ENCODE measurements at regions not wholly inside any gene's neighbourhood (a gene's known extent, or its start where the extent isn't known, plus 50 kb on each side); places are given as distances from the start of the nearest gene placed in this dataset.
"Not testable (repeated sequence)": the region's sequence is repeated elsewhere in the genome, so short reads cannot be mapped to it uniquely, and the experiment has no call there.

DNA sequence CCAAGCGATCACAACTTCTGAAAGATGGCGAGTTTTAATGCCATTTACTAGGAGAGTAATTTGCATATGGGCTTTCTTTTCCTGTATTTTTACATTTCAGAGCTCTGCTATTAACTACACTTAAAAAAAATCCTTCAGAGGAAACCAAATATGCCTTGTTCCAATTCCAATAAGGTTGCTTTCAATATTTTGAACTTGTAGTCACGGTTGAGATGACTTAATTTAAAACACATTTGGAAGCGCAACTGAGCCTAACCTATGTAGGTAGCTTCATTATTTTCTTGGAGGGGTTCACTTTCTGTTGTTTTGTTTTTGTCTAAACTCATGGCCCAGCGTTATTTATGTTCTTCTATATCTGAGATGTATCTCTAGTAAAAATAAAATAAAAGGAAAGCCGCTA is 93.4 kb downstream of the BLID start:
- no peak for DNase-seq (ENCODE audit: low read depth in 2 of 2)

GRCh38 chr11:122020902-122021301 is 95.1 kb downstream of the BLID start:
- DNase-seq (ENCODE audit: low read depth in 2 of 2) = no peak

- DNase-seq (ENCODE audit: low read depth in 2 of 2) = no peak
These were observed 95.9 kb downstream of the BLID start for GRCh38 chr11:122019908-122020694.

DNA sequence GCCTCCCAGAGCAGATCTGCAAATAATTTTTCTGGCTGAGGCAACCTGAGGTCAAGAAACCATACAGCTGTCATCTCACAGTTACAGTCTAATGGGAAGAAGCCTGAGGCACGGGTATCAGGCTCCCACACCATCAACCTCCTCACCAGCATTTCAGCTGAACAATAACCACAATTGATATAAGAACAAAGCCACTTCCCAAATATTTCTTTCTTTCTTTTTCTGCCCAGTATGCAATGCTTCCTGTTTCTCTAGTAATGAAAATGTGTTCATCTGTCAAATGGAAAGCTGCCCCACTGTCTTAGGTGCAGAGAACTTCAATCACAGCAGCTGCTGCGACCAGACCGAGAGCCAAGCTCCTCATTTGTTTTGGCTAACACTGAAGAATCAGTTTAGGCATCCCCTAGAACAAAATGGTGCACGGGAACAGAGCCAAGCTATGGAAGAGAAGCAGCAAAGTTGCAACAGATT is 108.4 kb downstream of the BLID start:
- no peak for DNase-seq (ENCODE audit: low read depth in 2 of 2)

- DNase-seq (ENCODE audit: low read depth in 2 of 2) = no peak
These were observed 111.6 kb downstream of the BLID start for GRCh38 chr11:122004446-122004845.

DNA sequence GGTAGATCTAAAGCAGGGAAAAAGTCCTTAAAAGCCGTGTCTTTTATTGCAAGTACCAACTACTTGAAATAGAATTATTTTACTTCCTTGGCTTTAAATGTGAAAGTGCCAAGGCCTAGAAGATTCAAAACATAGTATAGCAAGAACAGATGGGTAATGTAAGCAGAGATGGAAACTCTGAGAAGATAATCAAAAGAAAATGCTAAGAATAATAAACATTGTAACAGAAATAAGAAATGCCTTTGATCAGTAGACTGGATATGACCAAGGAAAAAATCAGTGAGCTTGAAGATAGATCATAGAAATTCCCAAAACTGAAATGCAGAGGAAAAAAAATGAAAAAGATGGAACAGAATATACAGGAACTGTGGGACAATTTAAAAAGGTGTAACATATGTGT is 113.1 kb downstream of the BLID start:
- no peak for DNase-seq (ENCODE audit: low read depth in 2 of 2)

GRCh38 chr11:122002047-122002446 is 114.0 kb downstream of the BLID start:
- DNase-seq (ENCODE audit: low read depth in 2 of 2) = no peak

GRCh38 chr11:121999651-122000050 is 116.4 kb downstream of the BLID start:
- no peak for DNase-seq (ENCODE audit: low read depth in 2 of 2)

DNA sequence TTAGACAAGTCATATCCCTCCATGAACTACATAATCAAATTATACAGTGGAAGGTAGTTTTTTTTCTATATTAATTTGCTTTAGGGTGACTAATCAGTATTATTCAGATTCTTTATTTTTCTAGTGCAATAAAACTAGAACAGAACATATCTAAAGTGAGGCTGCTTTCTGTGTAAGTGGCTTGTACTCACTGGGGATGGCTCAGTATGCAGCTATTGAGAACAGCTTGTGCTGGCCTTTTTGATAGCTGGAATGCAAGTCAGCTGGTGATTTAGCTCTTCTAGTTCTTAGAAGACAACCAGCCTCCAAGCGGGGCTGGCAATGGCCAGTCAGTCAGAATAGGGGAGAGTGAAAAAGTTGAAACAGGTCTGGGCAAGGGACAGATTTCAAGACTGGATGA is 119.4 kb downstream of the BLID start:
- DNase-seq (ENCODE audit: low read depth in 2 of 2) = no peak

GRCh38 chr11:121983901-121984300 is 132.1 kb downstream of the BLID start:
- DNase-seq (ENCODE audit: low read depth in 2 of 2) = no peak

DNA sequence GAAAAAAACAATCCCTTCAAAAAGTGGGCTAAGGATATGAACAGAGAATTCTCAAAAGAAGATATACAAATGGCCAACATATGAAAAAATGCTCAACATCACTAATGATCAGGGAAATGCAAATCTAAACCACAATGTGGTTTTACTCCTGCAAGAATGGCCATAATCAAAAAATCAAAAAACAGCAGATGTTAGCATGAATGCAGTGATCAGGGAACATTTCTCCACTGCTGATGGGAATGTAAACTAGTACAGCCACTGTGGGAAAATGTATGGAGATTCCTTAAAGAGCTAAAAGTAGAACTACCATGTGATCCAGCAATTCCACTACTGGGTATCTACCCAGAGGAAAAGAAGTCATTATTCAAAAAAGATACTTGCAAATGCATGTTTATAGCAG is 138.1 kb downstream of the BLID start:
- DNase-seq (ENCODE audit: low read depth in 2 of 2) = not testable (repeated sequence)

DNA sequence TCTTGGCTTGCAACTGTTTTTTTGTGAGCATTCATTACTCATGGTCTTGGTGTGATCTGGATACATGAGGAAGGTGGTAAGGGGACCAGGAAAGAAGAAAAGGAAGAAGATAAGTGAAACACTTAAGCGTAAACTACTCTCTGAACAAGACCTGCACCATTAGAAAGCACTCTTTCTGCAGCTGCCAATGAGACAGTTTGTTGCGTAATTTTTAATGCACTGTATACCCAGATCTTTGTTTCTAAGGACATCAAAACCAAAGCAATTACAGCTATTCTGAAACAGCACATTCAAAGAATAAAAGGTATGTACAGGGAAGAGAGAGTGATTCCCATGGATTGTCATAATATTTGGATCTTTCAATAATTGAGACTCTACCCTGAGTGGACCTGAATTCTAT is 147.4 kb downstream of the BLID start:
- no peak for DNase-seq (ENCODE audit: low read depth in 2 of 2)

DNA sequence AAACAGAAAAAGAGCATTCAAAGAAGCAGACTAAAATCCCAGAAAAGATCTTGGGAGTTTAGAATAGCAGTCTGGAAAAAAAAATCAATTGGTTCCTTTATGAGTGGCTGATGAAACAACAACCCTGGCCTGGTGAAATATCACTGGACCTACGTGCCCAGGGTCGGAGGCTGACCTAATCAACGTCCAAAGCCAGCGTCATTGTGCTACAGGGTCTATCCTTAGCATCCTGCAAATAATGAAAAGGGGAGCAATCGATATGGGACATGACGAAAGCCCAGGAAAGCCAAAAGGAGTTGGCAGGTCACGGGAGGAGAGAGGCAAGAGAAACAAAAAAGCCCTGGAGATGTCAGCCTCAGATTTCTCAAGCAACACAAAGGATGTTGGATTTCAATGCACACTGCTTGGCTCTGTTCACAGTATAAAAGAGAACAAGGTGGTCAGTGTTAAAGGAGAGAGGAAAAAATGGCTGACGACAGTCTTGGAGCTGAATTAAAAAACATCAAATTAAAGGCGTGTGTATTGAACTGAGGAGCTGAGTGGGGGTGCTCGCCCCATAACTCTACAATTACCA is 148.8 kb downstream of the BLID start:
- no peak for DNase-seq (ENCODE audit: low read depth in 2 of 2)

GRCh38 chr11:121965330-121965729 is 150.7 kb downstream of the BLID start:
- DNase-seq (ENCODE audit: low read depth in 2 of 2) = no peak

- DNase-seq (ENCODE audit: low read depth in 2 of 2) = no peak
These were observed 151.4 kb downstream of the BLID start for GRCh38 chr11:121964591-121964990.

GRCh38 chr11:121963846-121964245 is 152.2 kb downstream of the BLID start:
- not testable (repeated sequence) for DNase-seq (ENCODE audit: low read depth in 2 of 2)

DNA sequence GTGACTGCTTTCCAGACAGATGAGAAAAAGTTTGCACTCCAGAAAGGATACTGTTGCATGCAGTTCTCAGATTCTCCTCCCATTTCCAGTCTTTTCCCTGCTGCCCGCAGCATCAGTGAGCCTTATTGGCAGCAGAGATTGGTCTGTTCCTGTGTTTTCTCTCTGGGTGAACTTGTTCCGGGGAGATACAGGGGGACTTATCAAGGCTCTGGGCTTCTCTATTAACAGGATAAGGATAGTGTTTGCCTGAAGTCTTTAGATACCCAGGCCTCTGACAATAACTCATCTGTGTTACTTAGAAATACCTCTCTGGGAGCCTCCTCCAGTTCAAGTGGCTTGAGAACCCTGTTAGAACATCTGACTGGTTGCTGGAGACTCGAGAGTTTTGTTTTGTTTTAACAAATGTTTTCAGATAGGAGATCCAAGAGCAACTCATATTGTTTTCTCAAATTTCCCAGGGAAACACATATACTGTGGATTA is 154.7 kb downstream of the BLID start:
- no peak for DNase-seq (ENCODE audit: low read depth in 2 of 2)

- no peak for DNase-seq (ENCODE audit: low read depth in 2 of 2)
These were observed 157.1 kb downstream of the BLID start for GRCh38 chr11:121958971-121959325.

DNA sequence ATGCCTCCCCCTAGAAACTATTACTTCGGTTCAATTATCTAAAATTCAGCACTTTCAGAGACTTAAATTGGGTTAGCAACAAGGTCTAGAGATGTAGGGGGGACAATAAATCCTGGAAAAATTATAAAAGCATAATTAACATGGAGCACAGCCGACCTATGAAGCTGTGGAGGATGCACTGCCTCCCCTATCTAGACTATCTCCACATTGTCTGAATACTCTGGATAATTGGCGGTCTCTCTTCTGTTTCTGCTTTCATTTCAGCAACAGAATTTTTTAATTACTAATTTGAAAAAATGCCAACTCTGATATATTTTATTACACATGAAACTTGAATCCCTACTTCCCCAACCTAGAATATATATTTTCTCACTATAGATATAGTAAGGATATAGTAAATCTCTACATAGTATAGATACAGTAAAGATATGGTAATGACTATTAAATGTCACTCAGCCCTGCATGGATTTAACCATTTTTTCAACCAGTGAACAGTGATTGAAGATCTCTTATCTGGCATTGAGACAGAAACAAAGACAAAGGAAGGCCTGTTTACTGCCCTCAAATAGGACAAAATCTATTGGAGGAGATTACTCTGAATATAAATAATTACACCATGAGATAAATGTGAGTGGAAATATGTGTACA is 157.6 kb downstream of the BLID start:
- no peak for DNase-seq (ENCODE audit: low read depth in 2 of 2)

GRCh38 chr11:121953122-121953521 is 162.9 kb downstream of the BLID start:
- DNase-seq (ENCODE audit: low read depth in 2 of 2) = no peak

- DNase-seq (ENCODE audit: low read depth in 2 of 2) = no peak
These were observed 165.9 kb downstream of the BLID start for GRCh38 chr11:121950160-121950559.

GRCh38 chr11:121946514-121946913 is 169.5 kb downstream of the BLID start:
- DNase-seq (ENCODE audit: low read depth in 2 of 2) = no peak
